A673 (cell line): ENCODE measurements at regions not wholly inside any gene's neighbourhood (a gene's known extent, or its start where the extent isn't known, plus 50 kb on each side); places are given as distances from the start of the nearest gene placed in this dataset.

ENCODE experiments used
- BruUV-seq: library from RNA; stranded (reverse); fragments of 400-500 nt; replicated peaks from 2 replicates; lab custom pipeline; 2021; lab: Mats Ljungman, UMichigan
- CTCF ChIA-PET: fragments of 300-600 bp; sonication (Branson Sonifier 250); formaldehyde crosslinking; loops from one replicate; lab custom pipeline; 2022; ENCODE audit warnings: antibody characterized with exemption; lab: Charles Lee
- POLR2A ChIA-PET: fragments of 300-600 bp; sonication (Branson Sonifier 250); formaldehyde crosslinking; loops from one replicate; lab custom pipeline; 2022; ENCODE audit warnings: antibody characterized with exemption; ENCODE audit not compliant: low non-redundant PET; lab: Charles Lee
- DNase-seq: peaks from one replicate; pipeline ENCODE4 v3.0.0-alpha.2; 2015; ENCODE audit warnings: low spot score
- H3K27ac ChIP-seq: fragments of 200-600 bp; sonication (generic); 2 replicates; pipeline ENCODE4 v1.5.1; 2016; ENCODE audit warnings: mixed run types, low read depth, mild to moderate bottlenecking, mixed read lengths, antibody characterized with exemption, low read length; ENCODE audit not compliant: poor library complexity, severe bottlenecking
- H3K27me3 ChIP-seq: fragments of 200-600 bp; sonication (generic); replicated peaks from 2 replicates; pipeline ENCODE4 v1.6.1; 2017; ENCODE audit warnings: mixed run types, low read depth, mild to moderate bottlenecking, mixed read lengths, antibody characterized with exemption, low read length; ENCODE audit not compliant: insufficient read depth, poor library complexity
- H3K36me3 ChIP-seq: fragments of 200-600 bp; sonication (generic); 2 replicates; pipeline ENCODE4 v1.6.1; 2016; ENCODE audit warnings: mixed run types, mild to moderate bottlenecking, mixed read lengths, antibody characterized with exemption, low read length; ENCODE audit not compliant: insufficient read depth, poor library complexity, severe bottlenecking
- H3K4me1 ChIP-seq: fragments of 200-600 bp; sonication (generic); 2 replicates; pipeline ENCODE4 v1.6.1; 2017; ENCODE audit warnings: mixed run types, mild to moderate bottlenecking, mixed read lengths, antibody characterized with exemption, low read length; ENCODE audit not compliant: insufficient read depth, poor library complexity, severe bottlenecking
- H3K4me3 ChIP-seq: fragments of 200-600 bp; sonication (generic); 2 replicates; pipeline ENCODE4 v1.5.1; 2016; ENCODE audit warnings: low read depth, mixed run types, mild to moderate bottlenecking, mixed read lengths, low read length; ENCODE audit not compliant: poor library complexity, severe bottlenecking
- H3K9me3 ChIP-seq: fragments of 200-600 bp; sonication (generic); 2 replicates; pipeline ENCODE4 v1.6.1; 2016; ENCODE audit warnings: mixed run types, low read depth, mild to moderate bottlenecking, mixed read lengths, antibody characterized with exemption, low read length; ENCODE audit not compliant: poor library complexity, severe bottlenecking
- CTCF ChIP-seq: fragments of 300-800, 200-600 bp; sonication (generic); conservative IDR thresholded peaks from 2 replicates; pipeline ENCODE4 v1.5.1; 2017; ENCODE audit warnings: low read depth, mild to moderate bottlenecking, antibody characterized with exemption, low read length, moderate library complexity, mixed read lengths
- EZH2 ChIP-seq: fragments of 200-600 bp; sonication (generic); IDR thresholded peaks from 2 replicates; pipeline ENCODE4 v1.6.1; 2017; ENCODE audit warnings: borderline replicate concordance, low read depth, mild to moderate bottlenecking, mixed read lengths, antibody characterized with exemption, low read length; ENCODE audit not compliant: poor library complexity, severe bottlenecking
- intact Hi-C: fragments of 100-400 bp; cut with micrococcal nuclease; formaldehyde crosslinking; loops from one replicate; pipeline ENCODE4 v1.10.0; 2022; ENCODE audit not compliant: unreplicated experiment

- DNase-seq = no peak
- H3K27me3 ChIP-seq = no peaks in the 10 kb centered on the region
- no peaks in the 10 kb centered on the region for H3K9me3 ChIP-seq
- intact Hi-C loops = no loop called here
- H3K4me1 ChIP-seq = no peaks in the 10 kb centered on the region
- BruUV-seq = no TSS peak
- TF ChIP-seq EZH2 = no peak
- TF ChIP-seq CTCF = no peak
- POLR2A ChIA-PET = no interaction called here
- no peak overlapping the region for H3K27ac ChIP-seq
- H3K4me3 ChIP-seq = no peak overlapping the region
- CTCF ChIA-PET = no interaction called here
- no peaks in the 10 kb centered on the region for H3K36me3 ChIP-seq
Measured at GRCh38 chr2:49834433-49834832, 680.1 kb upstream of the FSHR start.

- TF ChIP-seq EZH2 (no peak), CTCF (no peak)
- no peaks in the 10 kb centered on the region for H3K9me3 ChIP-seq
- no peak for DNase-seq
- CTCF ChIA-PET = no interaction called here
- intact Hi-C loops = no loop called here
- H3K27me3 ChIP-seq = no peaks in the 10 kb centered on the region
- no peaks in the 10 kb centered on the region for H3K36me3 ChIP-seq
- H3K4me1 ChIP-seq = no peaks in the 10 kb centered on the region
- POLR2A ChIA-PET = no interaction called here
- H3K27ac ChIP-seq = no peak overlapping the region
- H3K4me3 ChIP-seq = no peak overlapping the region
- BruUV-seq = no TSS peak
Measured at GRCh38 chr2:49832555-49832954, 678.2 kb upstream of the FSHR start.

- Histone ChIP-seq H3K36me3 (no peaks in the 10 kb centered on the region), H3K27ac (no peak overlapping the region), H3K4me3 (no peak overlapping the region), H3K9me3 (no peaks in the 10 kb centered on the region), H3K27me3 (no peaks in the 10 kb centered on the region), H3K4me1 (no peaks in the 10 kb centered on the region)
- CTCF ChIA-PET = no interaction called here
- POLR2A ChIA-PET = no interaction called here
- intact Hi-C loops = no loop called here
- no TSS peak for BruUV-seq
- no peak for DNase-seq
- TF ChIP-seq EZH2 = no peak
Measured at GRCh38 chr2:49831698-49832367, 677.5 kb upstream of the FSHR start.

GRCh38 chr2:49830846-49831245, 676.5 kb upstream of the FSHR start:
- Histone ChIP-seq H3K9me3 (no peaks in the 10 kb centered on the region), H3K36me3 (no peaks in the 10 kb centered on the region), H3K4me1 (no peaks in the 10 kb centered on the region), H3K4me3 (no peak overlapping the region), H3K27ac (no peak overlapping the region), H3K27me3 (no peaks in the 10 kb centered on the region)
- intact Hi-C loops = no loop called here
- CTCF ChIA-PET = no interaction called here
- POLR2A ChIA-PET = no interaction called here
- no peak for DNase-seq
- BruUV-seq = no TSS peak
- TF ChIP-seq EZH2 = no peak
- TF ChIP-seq CTCF = no peak
